Dendritic cell treated with granulocyte-macrophage colony-stimulating factor and Interleukin-4, amounts not matched to agents 40 ng/mL and 50 ng/mL, for 4 days (primary cell): ENCODE measurements at regions not wholly inside any gene's neighbourhood (a gene's known extent, or its start where the extent isn't known, plus 50 kb on each side); places are given as distances from the start of the nearest gene placed in this dataset.
"Not testable (repeated sequence)": the region's sequence is repeated elsewhere in the genome, so short reads cannot be mapped to it uniquely, and the experiment has no call there.

Experiments
- H3K27ac Mint-ChIP-seq: one replicate; pipeline ENCODE4 v1.8.0; 2022; ENCODE audit warnings: mild to moderate bottlenecking, mixed read lengths
- H3K27me3 Mint-ChIP-seq: one replicate; pipeline ENCODE4 v1.8.0; 2022; ENCODE audit warnings: mild to moderate bottlenecking, mixed read lengths
- H3K36me3 Mint-ChIP-seq: one replicate; pipeline ENCODE4 v1.8.0; 2022; ENCODE audit warnings: low read depth, mixed read lengths
- H3K4me1 Mint-ChIP-seq: one replicate; pipeline ENCODE4 v1.8.0; 2022; ENCODE audit warnings: low read depth, mixed read lengths
- H3K4me3 Mint-ChIP-seq: one replicate; pipeline ENCODE4 v1.8.0; 2022; ENCODE audit warnings: mild to moderate bottlenecking, moderate library complexity, mixed read lengths
- H3K9me3 Mint-ChIP-seq: one replicate; pipeline ENCODE4 v1.8.0; 2022; ENCODE audit warnings: mixed read lengths
- intact Hi-C: fragments of 100-400 bp; cut with micrococcal nuclease; formaldehyde crosslinking; loops from one replicate; pipeline ENCODE4 v1.15.0; 2022

GRCh38 chr1:101124405-101124804 lies 98.8 kb upstream of the DPH5 start:
- Mint-ChIP-seq H3K4me3 (no peak overlapping the region), H3K27me3 (peaks cover 1% of the 10 kb centered on the region), H3K36me3 (no peaks in the 10 kb centered on the region), H3K27ac (no peak overlapping the region), H3K4me1 (peaks cover 6% of the 10 kb centered on the region), H3K9me3 (no peaks in the 10 kb centered on the region)
- intact Hi-C loops = no loop called here

DNA sequence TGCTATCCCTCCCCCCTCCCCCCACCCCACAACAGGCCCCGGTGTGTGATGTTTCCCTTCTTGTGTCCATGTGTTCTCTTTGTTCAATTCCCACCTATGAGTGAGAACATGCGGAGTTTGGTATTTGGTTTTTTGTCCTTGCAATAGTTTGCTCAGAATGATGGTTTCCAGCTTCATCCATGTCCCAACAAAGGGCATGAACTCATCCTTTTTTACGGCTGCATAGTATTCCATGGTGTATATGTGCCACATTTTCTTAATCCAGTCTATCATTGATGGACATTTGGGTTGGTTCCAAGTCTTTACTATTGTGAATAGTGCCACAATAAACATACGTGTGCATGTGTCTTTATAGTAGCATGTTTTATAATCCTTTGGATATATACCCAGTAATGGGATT lies 98.3 kb upstream of the DPH5 start:
- H3K9me3 Mint-ChIP-seq, H3K27me3 Mint-ChIP-seq, H3K27ac Mint-ChIP-seq, H3K4me3 Mint-ChIP-seq, intact Hi-C loops, H3K36me3 Mint-ChIP-seq, H3K4me1 Mint-ChIP-seq: not testable (repeated sequence)

GRCh38 chr1:101122452-101123166 lies 97.0 kb upstream of the DPH5 start:
- intact Hi-C loops = no loop called here
- Mint-ChIP-seq H3K36me3 (no peaks in the 10 kb centered on the region), H3K27ac (no peak overlapping the region), H3K9me3 (no peaks in the 10 kb centered on the region), H3K4me3 (no peak overlapping the region), H3K27me3 (peaks cover 1% of the 10 kb centered on the region), H3K4me1 (no peaks in the 10 kb centered on the region)

DNA sequence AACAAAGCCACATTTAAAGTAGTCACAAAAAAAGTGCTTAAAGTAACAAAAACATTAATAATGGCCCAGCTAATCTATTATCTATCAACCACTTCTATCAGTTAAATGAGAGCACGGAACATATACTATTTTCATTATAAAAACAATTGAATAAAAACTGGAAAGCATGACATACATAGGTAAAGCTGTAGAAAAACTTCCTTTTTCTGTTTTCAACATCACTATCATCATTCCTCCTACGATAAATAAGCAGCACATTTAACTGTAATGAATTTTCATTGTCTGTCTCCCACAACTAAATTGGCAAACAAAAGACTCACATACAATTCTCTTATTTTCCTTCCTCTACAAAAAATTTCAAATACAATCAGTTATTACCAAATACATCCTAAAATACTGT lies 96.4 kb upstream of the DPH5 start:
- no peaks in the 10 kb centered on the region for H3K9me3 Mint-ChIP-seq
- H3K4me1 Mint-ChIP-seq = no peaks in the 10 kb centered on the region
- intact Hi-C loops = no loop called here
- no peak overlapping the region for H3K27ac Mint-ChIP-seq
- peaks cover 1% of the 10 kb centered on the region for H3K27me3 Mint-ChIP-seq
- H3K4me3 Mint-ChIP-seq = no peak overlapping the region
- H3K36me3 Mint-ChIP-seq = no peaks in the 10 kb centered on the region

DNA sequence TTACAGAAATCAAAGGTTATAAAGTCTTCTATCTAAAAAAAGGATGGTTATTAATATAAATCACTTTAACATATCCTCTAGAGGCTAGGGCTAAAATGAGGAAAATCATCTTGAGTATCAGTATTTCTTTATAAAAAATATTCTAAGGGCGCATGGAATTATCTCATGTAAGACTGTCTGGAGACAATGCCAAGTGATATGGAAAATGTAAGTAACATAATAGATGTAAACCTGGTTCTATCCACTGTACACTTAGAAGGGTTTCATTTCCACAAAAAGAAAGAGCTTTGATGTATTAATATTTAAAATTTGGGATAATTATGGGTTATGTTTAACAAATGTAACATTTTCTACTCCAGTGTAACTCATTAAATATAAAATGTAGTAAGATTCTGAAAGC lies 95.9 kb upstream of the DPH5 start:
- Mint-ChIP-seq H3K9me3 (no peaks in the 10 kb centered on the region), H3K4me1 (no peaks in the 10 kb centered on the region), H3K27me3 (peaks cover 1% of the 10 kb centered on the region), H3K36me3 (no peaks in the 10 kb centered on the region), H3K27ac (no peak overlapping the region), H3K4me3 (no peak overlapping the region)
- intact Hi-C loops = no loop called here

GRCh38 chr1:101120868-101121267 lies 95.3 kb upstream of the DPH5 start:
- no peak overlapping the region for H3K27ac Mint-ChIP-seq
- intact Hi-C loops = no loop called here
- H3K9me3 Mint-ChIP-seq = no peaks in the 10 kb centered on the region
- H3K27me3 Mint-ChIP-seq = peaks cover 1% of the 10 kb centered on the region
- H3K4me3 Mint-ChIP-seq = no peak overlapping the region
- no peaks in the 10 kb centered on the region for H3K36me3 Mint-ChIP-seq
- H3K4me1 Mint-ChIP-seq = peaks cover 5% of the 10 kb centered on the region

DNA sequence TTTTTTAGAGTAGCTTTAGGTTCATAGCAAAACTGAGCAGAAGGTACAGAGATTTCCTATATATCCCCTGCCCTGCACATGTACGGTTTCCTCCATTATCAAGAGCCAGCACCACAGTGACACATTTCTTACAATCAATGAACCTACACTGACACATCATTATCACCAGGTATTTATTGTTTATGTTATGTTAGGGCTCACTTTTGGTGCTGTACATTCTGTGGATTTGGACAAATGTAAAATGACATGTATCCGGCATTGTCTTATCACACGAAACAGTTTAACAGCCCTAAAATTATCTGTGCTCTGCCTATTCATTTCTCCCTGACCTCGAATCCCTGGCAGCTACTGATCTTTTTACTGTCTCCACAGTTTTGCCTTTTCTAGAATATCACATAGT lies 93.7 kb upstream of the DPH5 start:
- peaks cover 7% of the 10 kb centered on the region for H3K4me1 Mint-ChIP-seq
- H3K36me3 Mint-ChIP-seq = no peaks in the 10 kb centered on the region
- peaks cover 1% of the 10 kb centered on the region for H3K27me3 Mint-ChIP-seq
- intact Hi-C loops = no loop called here
- no peak overlapping the region for H3K27ac Mint-ChIP-seq
- H3K4me3 Mint-ChIP-seq = no peak overlapping the region
- no peaks in the 10 kb centered on the region for H3K9me3 Mint-ChIP-seq

GRCh38 chr1:101116006-101116405 lies 90.4 kb upstream of the DPH5 start:
- no peak overlapping the region for H3K27ac Mint-ChIP-seq

GRCh38 chr1:101115112-101115511 lies 89.5 kb upstream of the DPH5 start:
- Mint-ChIP-seq H3K4me3 (no peak overlapping the region), H3K36me3 (no peaks in the 10 kb centered on the region), H3K4me1 (peaks cover 22% of the 10 kb centered on the region), H3K27me3 (no peaks in the 10 kb centered on the region), H3K27ac (no peak overlapping the region), H3K9me3 (no peaks in the 10 kb centered on the region)
- intact Hi-C loops = no loop called here

More at GRCh38 chr1:101116006-101116405, 90.4 kb upstream of the DPH5 start:
- peaks cover 20% of the 10 kb centered on the region for H3K4me1 Mint-ChIP-seq
- intact Hi-C loops = no loop called here
- no peak overlapping the region for H3K4me3 Mint-ChIP-seq
- H3K9me3 Mint-ChIP-seq = no peaks in the 10 kb centered on the region
- H3K27me3 Mint-ChIP-seq = no peaks in the 10 kb centered on the region
- H3K36me3 Mint-ChIP-seq = no peaks in the 10 kb centered on the region

GRCh38 chr1:101114128-101114527 lies 88.5 kb upstream of the DPH5 start:
- peaks cover 26% of the 10 kb centered on the region for H3K4me1 Mint-ChIP-seq
- H3K36me3 Mint-ChIP-seq, intact Hi-C loops, H3K4me3 Mint-ChIP-seq, H3K9me3 Mint-ChIP-seq, H3K27ac Mint-ChIP-seq, H3K27me3 Mint-ChIP-seq: not testable (repeated sequence)

GRCh38 chr1:101112051-101112780 lies 86.6 kb upstream of the DPH5 start:
- Mint-ChIP-seq H3K27me3 (no peaks in the 10 kb centered on the region), H3K4me1 (peaks cover 26% of the 10 kb centered on the region), H3K4me3 (no peak overlapping the region), H3K36me3 (no peaks in the 10 kb centered on the region), H3K9me3 (no peaks in the 10 kb centered on the region), H3K27ac (peak overlapping the region; percentile 91)
- intact Hi-C loops = no loop called here

GRCh38 chr1:101111461-101111860 lies 85.9 kb upstream of the DPH5 start:
- no peaks in the 10 kb centered on the region for H3K9me3 Mint-ChIP-seq
- peaks cover 26% of the 10 kb centered on the region for H3K4me1 Mint-ChIP-seq
- intact Hi-C loops = no loop called here
- H3K27me3 Mint-ChIP-seq = no peaks in the 10 kb centered on the region
- H3K36me3 Mint-ChIP-seq = no peaks in the 10 kb centered on the region
- H3K4me3 Mint-ChIP-seq = no peak overlapping the region
- H3K27ac Mint-ChIP-seq = peak overlapping the region; percentile 91

DNA sequence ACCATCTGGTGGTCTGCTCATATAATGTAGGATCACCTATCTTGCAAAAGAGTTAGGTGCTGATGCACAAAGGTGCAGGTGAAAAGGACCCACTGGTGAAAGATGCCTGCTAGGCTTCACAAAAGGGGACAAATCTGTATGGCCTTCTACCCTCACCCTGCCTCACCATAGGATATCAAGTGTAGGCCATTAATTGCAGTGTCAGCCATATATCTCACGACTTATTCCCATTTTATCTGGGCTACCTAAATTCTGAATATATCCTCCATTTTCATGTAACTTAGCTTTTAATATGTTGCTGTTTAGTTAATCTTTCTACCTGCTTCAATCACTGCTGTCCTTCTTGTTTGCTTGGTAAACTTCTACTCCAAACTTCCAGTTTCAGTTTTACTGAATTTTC lies 84.2 kb upstream of the DPH5 start:
- H3K36me3 Mint-ChIP-seq = no peaks in the 10 kb centered on the region
- H3K4me3 Mint-ChIP-seq = no peak overlapping the region
- no peaks in the 10 kb centered on the region for H3K27me3 Mint-ChIP-seq
- intact Hi-C loops = no loop called here
- no peaks in the 10 kb centered on the region for H3K9me3 Mint-ChIP-seq
- H3K4me1 Mint-ChIP-seq = peaks cover 19% of the 10 kb centered on the region
- H3K27ac Mint-ChIP-seq = no peak overlapping the region

DNA sequence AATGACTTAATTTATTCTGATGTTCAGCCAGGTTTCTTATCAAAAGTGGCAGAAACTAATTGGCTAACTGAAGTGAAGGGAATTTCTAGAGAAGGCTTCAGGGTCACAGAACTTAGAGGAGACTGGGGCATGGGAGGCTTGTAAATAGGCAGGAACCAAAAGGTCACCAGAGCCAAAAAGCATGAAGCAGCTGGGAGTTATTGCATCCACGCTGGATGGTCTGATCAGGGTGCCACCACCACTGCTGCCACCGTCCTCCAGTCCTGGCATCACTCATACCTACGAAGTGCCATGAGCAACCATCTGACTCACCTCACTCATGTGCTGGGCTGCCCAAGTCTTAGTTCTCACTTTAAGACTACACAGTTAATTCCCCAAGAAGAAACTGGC lies 82.5 kb upstream of the DPH5 start:
- no peaks in the 10 kb centered on the region for H3K36me3 Mint-ChIP-seq
- intact Hi-C loops = no loop called here
- peaks cover 19% of the 10 kb centered on the region for H3K4me1 Mint-ChIP-seq
- no peak overlapping the region for H3K27ac Mint-ChIP-seq
- H3K27me3 Mint-ChIP-seq = no peaks in the 10 kb centered on the region
- H3K9me3 Mint-ChIP-seq = no peaks in the 10 kb centered on the region
- no peak overlapping the region for H3K4me3 Mint-ChIP-seq
